NB4 (cell line): ENCODE measurements at regions not wholly inside any gene's neighbourhood (a gene's known extent, or its start where the extent isn't known, plus 50 kb on each side); places are given as distances from the start of the nearest gene placed in this dataset.

Source experiments
- DNase-seq: peaks from one replicate; pipeline ENCODE4 v3.0.0; 2010; ENCODE audit warnings: low read depth
- H3K4me3 ChIP-seq: one replicate; pipeline ENCODE4 v1.5.1; 2011; ENCODE audit warnings: mild to moderate bottlenecking, low read depth, low read length, moderate library complexity
- MYC ChIP-seq: IDR thresholded peaks from 2 replicates; pipeline ENCODE4 v1.6.1; 2011; ENCODE audit warnings: low read depth, low read length
- POLR2A ChIP-seq: IDR thresholded peaks from 2 replicates; pipeline ENCODE4 v1.6.1; 2011; ENCODE audit warnings: mild to moderate bottlenecking; ENCODE audit not compliant: insufficient read length; ENCODE audit errors: extremely low read depth
- TF ChIP-seq, protein P1 (sequence below): IDR thresholded peaks from 2 replicates; pipeline ENCODE4 v1.6.1; 2011; ENCODE audit warnings: low read depth, low read length
- TF ChIP-seq, protein P2 (sequence below): IDR thresholded peaks from one replicate; pipeline ENCODE4 v1.5.1; 2012; ENCODE audit warnings: low read depth, low read length

DNA sequence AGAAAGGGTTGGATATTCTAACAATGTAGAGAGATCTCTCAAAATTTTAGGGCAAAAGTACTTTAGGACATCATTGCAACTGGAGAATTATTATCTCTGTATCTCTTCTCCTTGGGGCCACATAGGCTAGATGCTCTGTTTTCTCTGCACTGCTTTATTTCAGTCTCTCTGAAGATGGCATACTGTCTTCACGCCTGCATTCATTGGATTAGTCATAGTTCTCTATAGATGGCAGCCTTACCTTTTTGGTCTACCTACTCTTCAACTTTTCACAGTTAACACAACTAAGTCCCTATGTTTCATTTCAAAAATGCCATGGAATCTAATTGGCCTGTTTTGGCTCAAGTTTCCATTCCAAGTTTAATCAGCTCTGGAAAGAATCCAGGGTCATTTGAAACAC, 1623.3 kb upstream of the B3GALT2 start:
- TF ChIP-seq, protein P1, sequence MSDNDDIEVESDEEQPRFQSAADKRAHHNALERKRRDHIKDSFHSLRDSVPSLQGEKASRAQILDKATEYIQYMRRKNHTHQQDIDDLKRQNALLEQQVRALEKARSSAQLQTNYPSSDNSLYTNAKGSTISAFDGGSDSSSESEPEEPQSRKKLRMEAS, result no peak
- no peak overlapping the region for H3K4me3 ChIP-seq
- no peak for DNase-seq

GRCh38 chr1:194809215-194809614, 1622.8 kb upstream of the B3GALT2 start:
- DNase-seq, result no peak
- TF ChIP-seq MYC, result no peak
- TF ChIP-seq POLR2A, result no peak
- TF ChIP-seq, protein P1, result no peak
- H3K4me3 ChIP-seq, result no peak overlapping the region

DNA sequence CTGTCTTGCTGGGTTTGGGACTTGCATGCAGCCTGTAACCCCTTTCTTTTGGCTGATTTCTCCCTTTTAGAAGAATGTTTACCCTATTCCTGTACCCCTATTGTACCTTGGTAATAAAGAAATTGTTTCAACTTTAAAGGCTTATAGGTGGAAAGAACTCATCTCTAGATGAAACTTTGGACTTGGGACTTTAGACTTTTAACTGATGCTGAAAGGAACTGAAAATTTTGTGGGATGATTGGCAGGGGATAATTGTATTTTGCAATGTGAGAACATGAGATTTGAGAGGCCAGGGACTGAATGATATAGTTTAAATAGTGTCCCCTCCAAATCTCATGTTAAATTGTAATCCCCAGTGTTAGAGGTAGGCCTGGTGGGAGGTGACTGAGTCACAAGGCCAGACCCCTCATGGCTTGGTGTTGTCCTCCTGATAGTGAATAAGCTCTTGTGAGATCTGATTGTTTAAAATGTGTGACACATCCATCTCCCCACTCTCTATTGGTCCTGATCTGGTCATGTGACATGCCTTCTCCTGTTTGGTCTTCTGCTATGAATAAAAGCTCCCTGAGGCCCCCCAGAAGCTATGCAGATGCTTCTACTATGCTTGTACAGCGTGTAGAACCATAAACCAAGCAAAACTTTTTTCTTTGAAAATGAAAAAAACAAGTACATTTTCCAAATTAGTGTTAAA, 1621.3 kb upstream of the B3GALT2 start:
- TF ChIP-seq, protein P2, sequence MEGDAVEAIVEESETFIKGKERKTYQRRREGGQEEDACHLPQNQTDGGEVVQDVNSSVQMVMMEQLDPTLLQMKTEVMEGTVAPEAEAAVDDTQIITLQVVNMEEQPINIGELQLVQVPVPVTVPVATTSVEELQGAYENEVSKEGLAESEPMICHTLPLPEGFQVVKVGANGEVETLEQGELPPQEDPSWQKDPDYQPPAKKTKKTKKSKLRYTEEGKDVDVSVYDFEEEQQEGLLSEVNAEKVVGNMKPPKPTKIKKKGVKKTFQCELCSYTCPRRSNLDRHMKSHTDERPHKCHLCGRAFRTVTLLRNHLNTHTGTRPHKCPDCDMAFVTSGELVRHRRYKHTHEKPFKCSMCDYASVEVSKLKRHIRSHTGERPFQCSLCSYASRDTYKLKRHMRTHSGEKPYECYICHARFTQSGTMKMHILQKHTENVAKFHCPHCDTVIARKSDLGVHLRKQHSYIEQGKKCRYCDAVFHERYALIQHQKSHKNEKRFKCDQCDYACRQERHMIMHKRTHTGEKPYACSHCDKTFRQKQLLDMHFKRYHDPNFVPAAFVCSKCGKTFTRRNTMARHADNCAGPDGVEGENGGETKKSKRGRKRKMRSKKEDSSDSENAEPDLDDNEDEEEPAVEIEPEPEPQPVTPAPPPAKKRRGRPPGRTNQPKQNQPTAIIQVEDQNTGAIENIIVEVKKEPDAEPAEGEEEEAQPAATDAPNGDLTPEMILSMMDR, result no peak
- no peak for TF ChIP-seq MYC
- TF ChIP-seq, protein P1, result no peak
- TF ChIP-seq POLR2A, result no peak
- H3K4me3 ChIP-seq, result no peak overlapping the region
- DNase-seq, result no peak

GRCh38 chr1:194802572-194802971, 1616.2 kb upstream of the B3GALT2 start:
- TF ChIP-seq POLR2A (no peak), MYC (no peak)
- TF ChIP-seq, protein P1, result no peak
- TF ChIP-seq, protein P2, result no peak
- H3K4me3 ChIP-seq, result no peak overlapping the region
- DNase-seq, result no peak

DNA sequence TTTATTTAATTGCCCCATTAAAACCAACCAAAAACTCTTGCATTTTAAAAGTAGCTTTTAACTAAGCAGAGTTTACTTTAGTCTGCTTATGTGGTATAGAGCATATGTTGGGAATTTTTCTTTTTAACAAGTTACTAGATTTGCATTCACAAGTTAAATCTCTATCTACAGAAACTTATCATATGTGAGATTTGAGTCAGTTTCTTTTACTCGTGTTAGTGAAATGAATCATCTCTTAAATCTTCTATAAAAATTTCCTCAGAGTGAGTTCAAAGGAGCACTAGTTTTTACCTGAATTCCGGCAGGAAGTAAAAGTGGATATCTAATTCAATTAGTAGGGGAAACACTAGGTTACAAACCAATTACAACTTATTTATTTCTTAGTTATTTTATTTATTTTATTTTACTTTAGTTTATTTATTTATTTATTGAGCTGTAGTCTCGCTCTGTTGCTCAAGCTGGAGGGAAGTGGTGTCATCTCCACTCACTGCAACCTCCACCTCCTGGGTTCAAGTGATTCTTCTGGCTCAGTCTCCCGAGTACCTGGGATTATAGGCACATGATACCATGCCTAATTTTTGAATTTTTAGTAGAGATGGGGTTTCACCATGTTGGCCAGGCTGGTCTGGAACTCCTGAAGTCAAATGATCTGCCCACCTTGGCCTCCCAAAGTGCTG, 1609.6 kb upstream of the B3GALT2 start:
- TF ChIP-seq POLR2A, result no peak
- TF ChIP-seq MYC, result no peak
- TF ChIP-seq, protein P2, result no peak
- TF ChIP-seq, protein P1, result no peak
- no peak for DNase-seq
- no peak overlapping the region for H3K4me3 ChIP-seq

- no peak overlapping the region for H3K4me3 ChIP-seq
- DNase-seq, result no peak
- no peak for TF ChIP-seq POLR2A
- TF ChIP-seq MYC, result no peak
- TF ChIP-seq, protein P2, result no peak
- TF ChIP-seq, protein P1, result no peak
Observed at GRCh38 chr1:194787001-194787400, 1600.6 kb upstream of the B3GALT2 start.
